22Rv1 (cell line): ENCODE measurements at regions not wholly inside any gene's neighbourhood (a gene's known extent, or its start where the extent isn't known, plus 50 kb on each side); places are given as distances from the start of the nearest gene placed in this dataset.

Experiments used
- ZFX ChIP-seq: fragments of 450-650 bp; IDR thresholded peaks from 2 replicates; pipeline ENCODE4 v1.6.1; 2017; ENCODE audit warnings: antibody characterized with exemption, borderline replicate concordance
- TF ChIP-seq, protein P1 (sequence below): fragments of 450-650 bp; IDR thresholded peaks from 2 replicates; pipeline ENCODE4 v1.5.1; 2017; ENCODE audit warnings: mild to moderate bottlenecking

- TF ChIP-seq, protein P1, sequence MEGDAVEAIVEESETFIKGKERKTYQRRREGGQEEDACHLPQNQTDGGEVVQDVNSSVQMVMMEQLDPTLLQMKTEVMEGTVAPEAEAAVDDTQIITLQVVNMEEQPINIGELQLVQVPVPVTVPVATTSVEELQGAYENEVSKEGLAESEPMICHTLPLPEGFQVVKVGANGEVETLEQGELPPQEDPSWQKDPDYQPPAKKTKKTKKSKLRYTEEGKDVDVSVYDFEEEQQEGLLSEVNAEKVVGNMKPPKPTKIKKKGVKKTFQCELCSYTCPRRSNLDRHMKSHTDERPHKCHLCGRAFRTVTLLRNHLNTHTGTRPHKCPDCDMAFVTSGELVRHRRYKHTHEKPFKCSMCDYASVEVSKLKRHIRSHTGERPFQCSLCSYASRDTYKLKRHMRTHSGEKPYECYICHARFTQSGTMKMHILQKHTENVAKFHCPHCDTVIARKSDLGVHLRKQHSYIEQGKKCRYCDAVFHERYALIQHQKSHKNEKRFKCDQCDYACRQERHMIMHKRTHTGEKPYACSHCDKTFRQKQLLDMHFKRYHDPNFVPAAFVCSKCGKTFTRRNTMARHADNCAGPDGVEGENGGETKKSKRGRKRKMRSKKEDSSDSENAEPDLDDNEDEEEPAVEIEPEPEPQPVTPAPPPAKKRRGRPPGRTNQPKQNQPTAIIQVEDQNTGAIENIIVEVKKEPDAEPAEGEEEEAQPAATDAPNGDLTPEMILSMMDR, result no peak
- TF ChIP-seq ZFX, result no peak
Measured at GRCh38 chr2:215678094-215678493, 242.2 kb upstream of the FN1 start.
